ENCODE measurements at regions not wholly inside any gene's neighbourhood (a gene's known extent, or its start where the extent isn't known, plus 50 kb on each side); places are given as distances from the start of the nearest gene placed in this dataset.

- TF ChIP-seq, protein P1, sequence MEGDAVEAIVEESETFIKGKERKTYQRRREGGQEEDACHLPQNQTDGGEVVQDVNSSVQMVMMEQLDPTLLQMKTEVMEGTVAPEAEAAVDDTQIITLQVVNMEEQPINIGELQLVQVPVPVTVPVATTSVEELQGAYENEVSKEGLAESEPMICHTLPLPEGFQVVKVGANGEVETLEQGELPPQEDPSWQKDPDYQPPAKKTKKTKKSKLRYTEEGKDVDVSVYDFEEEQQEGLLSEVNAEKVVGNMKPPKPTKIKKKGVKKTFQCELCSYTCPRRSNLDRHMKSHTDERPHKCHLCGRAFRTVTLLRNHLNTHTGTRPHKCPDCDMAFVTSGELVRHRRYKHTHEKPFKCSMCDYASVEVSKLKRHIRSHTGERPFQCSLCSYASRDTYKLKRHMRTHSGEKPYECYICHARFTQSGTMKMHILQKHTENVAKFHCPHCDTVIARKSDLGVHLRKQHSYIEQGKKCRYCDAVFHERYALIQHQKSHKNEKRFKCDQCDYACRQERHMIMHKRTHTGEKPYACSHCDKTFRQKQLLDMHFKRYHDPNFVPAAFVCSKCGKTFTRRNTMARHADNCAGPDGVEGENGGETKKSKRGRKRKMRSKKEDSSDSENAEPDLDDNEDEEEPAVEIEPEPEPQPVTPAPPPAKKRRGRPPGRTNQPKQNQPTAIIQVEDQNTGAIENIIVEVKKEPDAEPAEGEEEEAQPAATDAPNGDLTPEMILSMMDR (IDR thresholded peaks at IDR 0.05; ENCODE audit: insufficient read depth, low read depth, low read length): no peak
- no peak for TF ChIP-seq EZH2 (IDR thresholded peaks at IDR 0.05; ENCODE audit: insufficient read depth, low read length)
Measured at GRCh38 chr4:66562276-66562806, 892.1 kb upstream of the EPHA5 start.

Measured in astrocyte (in vitro differentiated cells and primary cell).